Endothelial cell of hepatic sinusoid (primary cell): ENCODE measurements at regions not wholly inside any gene's neighbourhood (a gene's known extent, or its start where the extent isn't known, plus 50 kb on each side); places are given as distances from the start of the nearest gene placed in this dataset.

ENCODE experiments used
- in situ Hi-C: cut with HindIII; loops from 2 replicates; pipeline ENCODE4 v1.10.0; 2017; ENCODE audit warnings: low sequenced_read_pairs

GRCh38 chr5:111582993-111583601, 70.8 kb upstream of the STARD4 start:
- in situ Hi-C loops: no loop called here

GRCh38 chr5:111582451-111582850, 70.1 kb upstream of the STARD4 start:
- in situ Hi-C loops: no loop called here

- in situ Hi-C loops: no loop called here
Observed at GRCh38 chr5:111580956-111581355, 68.6 kb upstream of the STARD4 start.

GRCh38 chr5:111574311-111574710, 62.0 kb upstream of the STARD4 start:
- in situ Hi-C loops: no loop called here

GRCh38 chr5:111572561-111572960, 60.2 kb upstream of the STARD4 start:
- in situ Hi-C loops: no loop called here

- in situ Hi-C loops: no loop called here
Observed at GRCh38 chr5:111563031-111563822, 50.9 kb upstream of the STARD4 start.

GRCh38 chr5:111562561-111562960, 50.2 kb upstream of the STARD4 start:
- in situ Hi-C loops: no loop called here
